ENCODE measurements at regions not wholly inside any gene's neighbourhood (a gene's known extent, or its start where the extent isn't known, plus 50 kb on each side); places are given as distances from the start of the nearest gene placed in this dataset.

GRCh38 chr4:13704035-13704434 lies 76.5 kb upstream of the BOD1L1 start:
- TF ChIP-seq, protein P1, sequence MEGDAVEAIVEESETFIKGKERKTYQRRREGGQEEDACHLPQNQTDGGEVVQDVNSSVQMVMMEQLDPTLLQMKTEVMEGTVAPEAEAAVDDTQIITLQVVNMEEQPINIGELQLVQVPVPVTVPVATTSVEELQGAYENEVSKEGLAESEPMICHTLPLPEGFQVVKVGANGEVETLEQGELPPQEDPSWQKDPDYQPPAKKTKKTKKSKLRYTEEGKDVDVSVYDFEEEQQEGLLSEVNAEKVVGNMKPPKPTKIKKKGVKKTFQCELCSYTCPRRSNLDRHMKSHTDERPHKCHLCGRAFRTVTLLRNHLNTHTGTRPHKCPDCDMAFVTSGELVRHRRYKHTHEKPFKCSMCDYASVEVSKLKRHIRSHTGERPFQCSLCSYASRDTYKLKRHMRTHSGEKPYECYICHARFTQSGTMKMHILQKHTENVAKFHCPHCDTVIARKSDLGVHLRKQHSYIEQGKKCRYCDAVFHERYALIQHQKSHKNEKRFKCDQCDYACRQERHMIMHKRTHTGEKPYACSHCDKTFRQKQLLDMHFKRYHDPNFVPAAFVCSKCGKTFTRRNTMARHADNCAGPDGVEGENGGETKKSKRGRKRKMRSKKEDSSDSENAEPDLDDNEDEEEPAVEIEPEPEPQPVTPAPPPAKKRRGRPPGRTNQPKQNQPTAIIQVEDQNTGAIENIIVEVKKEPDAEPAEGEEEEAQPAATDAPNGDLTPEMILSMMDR (IDR thresholded peaks at IDR 0.05), result no peak
- no peak for TF ChIP-seq POLR2A (IDR thresholded peaks at IDR 0.05)
